VCaP (cell line): ENCODE measurements at regions not wholly inside any gene's neighbourhood (a gene's known extent, or its start where the extent isn't known, plus 50 kb on each side); places are given as distances from the start of the nearest gene placed in this dataset.

Experiments used
- H3K27ac ChIP-seq: fragments of 450-650 bp; 2 replicates; pipeline ENCODE4 v1.5.1; 2017
- CTCF ChIP-seq: fragments of 450-650 bp; conservative IDR thresholded peaks from 2 replicates; pipeline ENCODE4 v1.5.1; 2017; ENCODE audit warnings: mild to moderate bottlenecking, moderate library complexity

GRCh38 chr4:183763990-183764754, 105.1 kb downstream of the TRAPPC11 start:
- no peak for TF ChIP-seq CTCF
- H3K27ac ChIP-seq = 0 out of 2 replicates have a peak overlapping the region, but pooled peaks have one; percentile 61

GRCh38 chr4:183765251-183765911, 106.3 kb downstream of the TRAPPC11 start:
- no peak for TF ChIP-seq CTCF
- peak overlapping the region; percentile 61 for H3K27ac ChIP-seq

GRCh38 chr4:183766140-183766539, 107.0 kb downstream of the TRAPPC11 start:
- peak overlapping the region; percentile 61 for H3K27ac ChIP-seq
- TF ChIP-seq CTCF = no peak

GRCh38 chr4:183770906-183771305, 111.8 kb downstream of the TRAPPC11 start:
- no peak for TF ChIP-seq CTCF

GRCh38 chr4:183772361-183772760, 113.3 kb downstream of the TRAPPC11 start:
- no peak overlapping the region for H3K27ac ChIP-seq
- no peak for TF ChIP-seq CTCF

More at GRCh38 chr4:183770906-183771305, 111.8 kb downstream of the TRAPPC11 start:
- H3K27ac ChIP-seq = no peak overlapping the region

GRCh38 chr4:183773790-183774189, 114.7 kb downstream of the TRAPPC11 start:
- no peak for TF ChIP-seq CTCF
- H3K27ac ChIP-seq = no peak overlapping the region

GRCh38 chr4:183783306-183783705, 121.8 kb upstream of the STOX2 start:
- H3K27ac ChIP-seq = no peak overlapping the region
- no peak for TF ChIP-seq CTCF
